ENCODE measurements at regions not wholly inside any gene's neighbourhood (a gene's known extent, or its start where the extent isn't known, plus 50 kb on each side); places are given as distances from the start of the nearest gene placed in this dataset.
A peak's percentile ranks its signal among the peaks of the same experiment; 100 is the strongest.
"Not testable (repeated sequence)": the region's sequence is repeated elsewhere in the genome, so short reads cannot be mapped to it uniquely, and the experiment has no call there.

- Mint-ChIP-seq H3K36me3 (ENCODE audit: low read depth) (peaks cover 7% of the 10 kb centered on the region), H3K27me3 (peaks cover 2% of the 10 kb centered on the region), H3K4me3 (no peak overlapping the region), H3K4me1 (ENCODE audit: low read depth) (peaks cover 22% of the 10 kb centered on the region), H3K27ac (no peak overlapping the region), H3K9me3 (peaks cover 7% of the 10 kb centered on the region)
- intact Hi-C loops (cut with micrococcal nuclease): loop anchor here (10.0 kb wide), 1 partner anchor 131 kb away; no protein-coding TSS in a partner anchor
- ChIA-PET POLR2A (no interaction called here), CTCF (interaction anchor here (0.9 to 1.5 kb wide), 2 partner anchors 34 to 334 kb away, joined by 3 read pairs; no protein-coding TSS in a partner anchor)
- ATAC-seq: no peak
- TF ChIP-seq, protein P1, sequence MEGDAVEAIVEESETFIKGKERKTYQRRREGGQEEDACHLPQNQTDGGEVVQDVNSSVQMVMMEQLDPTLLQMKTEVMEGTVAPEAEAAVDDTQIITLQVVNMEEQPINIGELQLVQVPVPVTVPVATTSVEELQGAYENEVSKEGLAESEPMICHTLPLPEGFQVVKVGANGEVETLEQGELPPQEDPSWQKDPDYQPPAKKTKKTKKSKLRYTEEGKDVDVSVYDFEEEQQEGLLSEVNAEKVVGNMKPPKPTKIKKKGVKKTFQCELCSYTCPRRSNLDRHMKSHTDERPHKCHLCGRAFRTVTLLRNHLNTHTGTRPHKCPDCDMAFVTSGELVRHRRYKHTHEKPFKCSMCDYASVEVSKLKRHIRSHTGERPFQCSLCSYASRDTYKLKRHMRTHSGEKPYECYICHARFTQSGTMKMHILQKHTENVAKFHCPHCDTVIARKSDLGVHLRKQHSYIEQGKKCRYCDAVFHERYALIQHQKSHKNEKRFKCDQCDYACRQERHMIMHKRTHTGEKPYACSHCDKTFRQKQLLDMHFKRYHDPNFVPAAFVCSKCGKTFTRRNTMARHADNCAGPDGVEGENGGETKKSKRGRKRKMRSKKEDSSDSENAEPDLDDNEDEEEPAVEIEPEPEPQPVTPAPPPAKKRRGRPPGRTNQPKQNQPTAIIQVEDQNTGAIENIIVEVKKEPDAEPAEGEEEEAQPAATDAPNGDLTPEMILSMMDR (IDR thresholded peaks at IDR 0.05): no peak
- DNase-seq: no peak
Observed at GRCh38 chr7:17436126-17436525, 137.7 kb downstream of the AHR start.

DNA sequence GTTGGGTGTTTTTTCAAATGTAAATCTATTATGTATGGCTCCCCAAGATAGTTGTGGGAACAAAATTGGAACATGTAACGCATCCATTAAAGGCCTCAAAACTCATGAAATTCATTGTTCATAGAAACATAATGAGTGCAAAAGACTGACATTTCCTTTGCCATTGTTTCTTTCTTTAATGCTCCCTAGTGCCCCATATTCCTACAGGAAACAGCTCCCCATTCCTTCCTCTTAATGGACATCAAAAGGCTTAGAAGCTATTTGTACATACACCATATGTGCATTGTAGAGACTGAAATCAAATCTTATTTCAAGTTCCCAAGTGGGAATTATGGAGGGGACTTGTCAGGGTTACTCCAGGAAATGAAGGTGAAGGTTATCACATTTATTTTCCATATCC, 139.1 kb downstream of the AHR start:
- ChIA-PET CTCF (no interaction called here), POLR2A (no interaction called here)
- intact Hi-C loops (cut with micrococcal nuclease): loop anchor here (10.0 kb wide), 1 partner anchor 133 kb away; no protein-coding TSS in a partner anchor
- ATAC-seq: no peak
- H3K36me3 Mint-ChIP-seq (ENCODE audit: low read depth): peaks cover 8% of the 10 kb centered on the region
- H3K27ac Mint-ChIP-seq: no peak overlapping the region
- DNase-seq: no peak
- no peak overlapping the region for H3K4me3 Mint-ChIP-seq
- peaks cover 8% of the 10 kb centered on the region for H3K9me3 Mint-ChIP-seq
- TF ChIP-seq, protein P1 (IDR thresholded peaks at IDR 0.05): no peak
- peaks cover 26% of the 10 kb centered on the region for H3K4me1 Mint-ChIP-seq (ENCODE audit: low read depth)
- H3K27me3 Mint-ChIP-seq: no peaks in the 10 kb centered on the region

- peaks cover 29% of the 10 kb centered on the region for H3K4me1 Mint-ChIP-seq (ENCODE audit: low read depth)
- DNase-seq; H3K36me3 Mint-ChIP-seq (ENCODE audit: low read depth); intact Hi-C loops (cut with micrococcal nuclease); H3K27me3 Mint-ChIP-seq; H3K27ac Mint-ChIP-seq; ATAC-seq; H3K9me3 Mint-ChIP-seq; POLR2A ChIA-PET; H3K4me3 Mint-ChIP-seq; CTCF ChIA-PET: not testable (repeated sequence)
Observed at GRCh38 chr7:17440025-17440784, 141.8 kb downstream of the AHR start.

DNA sequence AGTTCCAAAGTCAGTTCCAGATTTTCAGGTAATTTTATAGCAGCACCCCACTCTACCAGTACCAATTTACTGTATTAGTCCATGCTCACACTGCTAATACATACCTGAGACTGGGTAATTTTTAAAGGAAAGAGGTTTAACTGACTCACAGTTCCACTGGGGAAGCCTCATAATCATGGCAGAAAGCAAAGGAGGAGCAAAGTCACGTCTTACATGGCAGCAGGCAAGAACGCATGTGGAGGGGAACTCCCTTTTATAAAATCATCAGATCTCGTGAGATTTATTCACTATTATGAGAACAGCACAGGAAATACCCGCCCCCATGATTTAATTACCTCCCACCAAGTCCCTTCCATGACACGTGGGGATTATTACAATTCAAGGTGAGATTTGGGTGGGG, 142.4 kb downstream of the AHR start:
- no peak overlapping the region for H3K4me3 Mint-ChIP-seq

GRCh38 chr7:17441557-17441956, 143.1 kb downstream of the AHR start:
- ATAC-seq: no peak
- Mint-ChIP-seq H3K9me3 (peaks cover 8% of the 10 kb centered on the region), H3K4me3 (no peak overlapping the region), H3K4me1 (ENCODE audit: low read depth) (peaks cover 29% of the 10 kb centered on the region), H3K27ac (no peak overlapping the region), H3K27me3 (peaks cover 2% of the 10 kb centered on the region), H3K36me3 (ENCODE audit: low read depth) (peaks cover 8% of the 10 kb centered on the region)
- intact Hi-C loops (cut with micrococcal nuclease): no loop called here
- TF ChIP-seq, protein P1 (IDR thresholded peaks at IDR 0.05): no peak
- ChIA-PET CTCF (no interaction called here), POLR2A (no interaction called here)
- no peak for DNase-seq

More for the DNA sequence above, 142.4 kb downstream of the AHR start:
- Mint-ChIP-seq H3K36me3 (ENCODE audit: low read depth) (peaks cover 8% of the 10 kb centered on the region), H3K27me3 (no peaks in the 10 kb centered on the region), H3K9me3 (peaks cover 8% of the 10 kb centered on the region), H3K27ac (no peak overlapping the region), H3K4me1 (ENCODE audit: low read depth) (peaks cover 29% of the 10 kb centered on the region)
- TF ChIP-seq, protein P1 (IDR thresholded peaks at IDR 0.05): no peak
- ChIA-PET CTCF (no interaction called here), POLR2A (no interaction called here)
- intact Hi-C loops (cut with micrococcal nuclease): no loop called here
- peak; percentile 22 for ATAC-seq
- no peak for DNase-seq
